Left colon (tissue), 2 donors: ENCODE measurements at regions not wholly inside any gene's neighbourhood (a gene's known extent, or its start where the extent isn't known, plus 50 kb on each side); places are given as distances from the start of the nearest gene placed in this dataset.

Experiments
- ATAC-seq: fragments of 200-7000 bp; cut with Tn5 transposase; one replicate; pipeline ENCODE4 v1.9.1; 2020; ENCODE audit warnings: mild to moderate bottlenecking, moderate library complexity
- DNase-seq, 2 donors: peaks; one replicate each; pipeline ENCODE4 v3.0.0-alpha.2; 2020
- intact Hi-C, 2 donors: fragments of 100-400 bp; cut with DNase I in 1 of 2; cut with micrococcal nuclease in 1 of 2; formaldehyde crosslinking; loops; one replicate each; pipeline versions ENCODE4 v1.11.2 to v1.14.0; 2022; cut with DNase I, micrococcal nuclease
- donor health status: DM: no; HTN: no; CAD: no.
- donor health status: DM: yes; HTN: yes; CAD: no.

- intact Hi-C loops = loop anchor here in 1 of 2 donors (5.0 kb wide), 1 partner anchor 151 kb away; no protein-coding TSS in a partner anchor
- ATAC-seq (no peak), DNase-seq (no peak)
Measured at GRCh38 chr12:91327889-91328288, 145.3 kb upstream of the DCN start.

- intact Hi-C loops = loop anchor here in 1 of 2 donors (5.0 kb wide), 1 partner anchor 150 kb away; no protein-coding TSS in a partner anchor
- no peak for ATAC-seq
- no peak for DNase-seq
Measured at GRCh38 chr12:91327131-91327530, 144.5 kb upstream of the DCN start.

- ATAC-seq (no peak), DNase-seq (peak in 1 of 2 donors; percentile 7)
- intact Hi-C loops = loop anchor here in 1 of 2 donors (5.0 kb wide), 1 partner anchor 149 kb away; no protein-coding TSS in a partner anchor
Measured at GRCh38 chr12:91326058-91327027, 143.7 kb upstream of the DCN start.

GRCh38 chr12:91320999-91321398 is 138.4 kb upstream of the DCN start:
- DNase-seq (no peak), ATAC-seq (no peak)
- intact Hi-C loops = no loop called here

DNA sequence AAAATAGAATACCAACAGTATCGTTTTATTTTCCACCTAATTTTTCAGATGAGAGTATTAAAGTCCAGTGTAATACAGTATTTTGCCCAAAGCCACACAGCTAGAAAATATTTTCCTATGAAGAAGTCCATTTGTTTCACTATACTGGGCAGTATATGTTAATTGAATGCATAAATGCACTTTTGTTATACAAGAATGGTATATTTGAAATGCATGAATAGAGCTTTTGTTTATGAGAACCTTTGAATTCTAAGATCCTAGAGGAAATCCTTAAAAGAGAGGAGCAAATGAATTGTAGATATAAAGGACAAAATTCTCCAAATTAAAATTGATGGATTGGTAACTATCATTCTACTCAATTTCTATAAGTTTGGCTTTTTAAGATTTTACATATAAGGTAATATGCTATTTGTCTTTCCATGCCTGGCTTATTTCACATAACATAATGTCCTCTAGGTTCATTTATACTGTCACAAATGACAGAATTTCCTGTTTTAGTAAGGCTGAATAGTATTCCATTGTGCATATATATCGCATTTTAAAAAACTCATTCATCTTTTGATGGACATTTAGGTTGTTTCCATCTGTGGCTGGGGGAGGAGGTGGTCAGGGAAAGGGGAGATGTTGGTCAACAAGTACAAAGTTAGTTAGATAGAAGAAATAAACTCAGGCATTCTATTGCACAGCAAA is 136.6 kb upstream of the DCN start:
- DNase-seq (no peak), ATAC-seq (no peak)
- intact Hi-C loops = no loop called here

DNA sequence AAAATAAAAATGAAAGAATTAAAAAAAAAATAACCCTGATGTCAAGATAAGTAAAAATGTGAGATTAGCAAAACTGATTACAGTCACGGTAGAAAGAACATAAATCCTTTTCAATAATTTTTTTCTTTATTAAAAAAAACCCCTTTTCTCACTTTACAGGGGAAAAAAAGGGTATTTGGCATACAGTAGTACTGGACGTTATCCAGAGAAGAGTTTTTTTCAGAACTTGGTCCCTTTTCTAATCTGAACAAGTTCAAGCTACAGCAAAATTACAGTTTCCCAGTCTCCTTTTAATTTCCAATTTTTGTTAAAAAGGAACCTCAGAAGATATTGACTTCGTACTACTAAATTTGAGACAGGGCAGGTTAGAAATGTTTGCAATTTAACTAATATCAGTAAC is 134.7 kb upstream of the DCN start:
- intact Hi-C loops = no loop called here
- DNase-seq (no peak), ATAC-seq (no peak)

- ATAC-seq = no peak
- no peak for DNase-seq
- intact Hi-C loops = no loop called here
Measured at GRCh38 chr12:91316907-91317269, 134.3 kb upstream of the DCN start.

GRCh38 chr12:91316161-91316906 is 133.7 kb upstream of the DCN start:
- intact Hi-C loops = no loop called here
- DNase-seq (no peak), ATAC-seq (no peak)

- no peak for DNase-seq
- no peak for ATAC-seq
- intact Hi-C loops = no loop called here
Measured at GRCh38 chr12:91311081-91311480, 128.5 kb upstream of the DCN start.

GRCh38 chr12:91309450-91309849 is 126.8 kb upstream of the DCN start:
- no peak for ATAC-seq
- DNase-seq = no peak
- intact Hi-C loops = no loop called here

DNA sequence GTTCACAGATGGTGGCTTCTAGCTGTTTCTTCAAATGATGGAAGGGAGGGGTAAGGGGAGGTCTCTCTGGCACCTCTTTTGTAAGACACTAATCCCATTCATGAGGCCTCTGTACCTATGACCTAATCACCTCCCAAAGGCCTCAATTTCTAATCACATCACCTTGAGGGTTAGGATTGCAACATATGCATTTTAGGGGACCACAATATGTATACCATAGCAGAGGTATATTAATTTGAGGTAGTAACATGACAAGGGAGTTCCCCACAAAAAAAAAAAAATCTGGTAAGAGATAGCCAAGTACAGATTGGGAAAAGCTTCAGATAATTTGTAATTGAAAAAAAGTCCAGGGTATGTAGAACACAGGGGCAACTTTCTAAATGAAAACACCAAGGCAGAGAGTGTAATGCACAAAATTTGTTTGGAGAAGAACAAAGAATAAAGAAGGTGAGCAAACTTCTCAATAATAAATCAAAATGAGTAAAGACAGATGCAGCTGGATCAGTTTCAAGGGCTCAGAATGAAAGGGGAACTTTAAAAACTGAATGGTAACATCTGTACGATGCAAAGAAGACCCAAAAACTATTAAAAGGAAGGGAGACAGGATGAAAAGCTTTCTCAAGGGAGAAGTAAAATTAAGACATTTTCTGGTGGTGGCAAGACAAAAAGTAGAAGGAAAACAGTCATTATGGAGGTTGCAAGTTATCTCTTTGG is 125.5 kb upstream of the DCN start:
- intact Hi-C loops = no loop called here
- ATAC-seq = no peak
- no peak for DNase-seq

- ATAC-seq = no peak
- intact Hi-C loops = no loop called here
- DNase-seq = no peak
Measured at GRCh38 chr12:91290354-91290753, 107.7 kb upstream of the DCN start.

DNA sequence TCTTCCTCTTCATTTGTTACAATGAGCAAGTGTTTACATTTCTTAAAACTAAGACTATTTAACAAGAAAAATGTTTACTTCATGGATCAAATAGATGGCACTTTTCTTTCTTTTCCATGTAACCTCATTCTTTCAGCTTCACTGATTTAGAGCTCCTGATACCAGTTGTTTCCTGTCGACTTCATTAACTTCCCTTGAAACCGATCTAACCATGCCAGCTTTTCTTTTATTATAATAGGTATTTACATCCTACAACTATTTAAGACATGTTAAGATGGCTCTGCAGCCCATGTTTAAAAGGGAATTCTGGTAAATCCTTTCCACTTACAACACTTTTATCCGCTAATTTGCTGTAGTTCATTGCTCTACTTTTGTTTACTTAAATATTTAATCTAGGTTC is 107.3 kb upstream of the DCN start:
- intact Hi-C loops = no loop called here
- ATAC-seq = no peak
- DNase-seq = no peak

DNA sequence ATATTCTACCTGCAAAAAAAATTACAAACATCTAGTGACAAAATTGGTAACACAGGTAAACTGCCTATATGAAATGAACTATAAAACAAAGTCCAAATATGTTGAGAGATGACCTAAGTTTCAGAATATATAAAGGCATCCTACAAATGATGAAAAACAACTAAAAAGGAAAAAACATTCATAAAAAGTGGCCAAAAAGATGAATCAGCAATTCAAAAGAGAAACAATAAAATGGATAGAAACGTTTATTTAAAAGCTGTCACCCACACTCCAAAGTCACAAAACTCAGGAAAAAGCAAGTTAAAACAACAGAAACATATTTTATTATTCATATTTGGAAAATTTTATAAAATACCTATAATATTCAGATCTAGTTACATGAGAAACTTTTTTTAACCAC is 106.5 kb upstream of the DCN start:
- no peak for ATAC-seq
- intact Hi-C loops = no loop called here
- DNase-seq = no peak

DNA sequence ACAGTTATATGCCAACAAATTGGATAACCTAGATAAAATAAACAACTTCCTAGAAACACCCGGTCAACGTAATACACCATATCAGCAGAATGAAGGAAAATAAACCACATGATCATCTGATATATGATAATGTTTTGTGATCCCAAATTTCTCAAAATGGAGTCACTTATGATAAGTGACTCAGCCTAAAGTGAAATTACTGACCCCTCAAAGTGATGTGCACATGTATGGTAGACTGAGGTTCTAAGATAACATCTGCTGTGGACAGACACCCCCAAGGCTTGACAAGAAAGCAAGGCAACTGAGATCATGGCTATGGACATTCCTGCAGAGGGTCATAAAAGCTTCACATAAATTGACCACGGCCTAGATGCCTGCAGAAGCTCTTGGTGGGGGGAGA is 105.1 kb upstream of the DCN start:
- no peak for DNase-seq
- intact Hi-C loops = no loop called here

GRCh38 chr12:91278126-91278525 is 95.5 kb upstream of the DCN start:
- intact Hi-C loops = no loop called here
- no peak for ATAC-seq
- DNase-seq = no peak

More for the DNA sequence above, 105.1 kb upstream of the DCN start:
- no peak for ATAC-seq

- intact Hi-C loops = no loop called here
- DNase-seq (no peak), ATAC-seq (no peak)
Measured at GRCh38 chr12:91276509-91276908, 93.9 kb upstream of the DCN start.

GRCh38 chr12:91275321-91275720 is 92.7 kb upstream of the DCN start:
- DNase-seq = no peak
- intact Hi-C loops = no loop called here
- ATAC-seq = no peak

GRCh38 chr12:91274916-91275315 is 92.3 kb upstream of the DCN start:
- ATAC-seq = no peak
- no peak for DNase-seq
- intact Hi-C loops = no loop called here
